GM21447 (cell line): ENCODE measurements at regions not wholly inside any gene's neighbourhood (a gene's known extent, or its start where the extent isn't known, plus 50 kb on each side); places are given as distances from the start of the nearest gene placed in this dataset.
"Not testable (repeated sequence)": the region's sequence is repeated elsewhere in the genome, so short reads cannot be mapped to it uniquely, and the experiment has no call there.

Experiments
- ATAC-seq: cut with Tn5 transposase; IDR thresholded peaks from one replicate; pipeline ENCODE4 v1.9.1; 2021; ENCODE audit not compliant: unreplicated experiment

DNA sequence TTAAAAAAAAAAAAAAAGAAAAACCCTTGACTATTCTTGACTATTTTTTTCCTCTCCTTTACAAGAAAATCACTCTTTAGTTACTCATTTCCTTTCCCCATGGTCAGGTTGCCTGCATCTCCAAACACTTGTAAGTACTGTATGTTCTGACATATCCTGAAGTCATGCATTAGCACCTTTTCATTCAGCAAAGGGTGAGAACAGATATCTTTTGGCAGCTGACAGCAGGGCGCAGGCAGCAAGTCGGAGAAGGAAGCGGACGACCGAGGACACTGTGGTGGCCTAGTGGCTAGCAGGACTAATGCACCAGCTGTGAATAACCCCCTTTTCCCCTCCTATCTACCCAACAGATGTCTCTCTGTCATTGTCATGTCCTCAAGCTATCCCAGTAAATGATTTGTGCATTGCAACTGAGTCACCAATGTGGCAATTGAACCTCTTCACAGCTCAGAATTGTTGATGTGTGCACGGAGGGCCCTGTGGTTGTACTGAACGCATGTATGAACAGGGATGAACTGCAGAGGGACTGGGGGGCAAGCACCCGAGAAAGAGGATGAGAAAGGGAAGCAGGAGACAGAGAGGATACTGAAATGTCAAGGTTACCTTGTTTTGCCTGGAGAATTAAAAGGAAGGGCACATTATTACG lies 996.0 kb upstream of the ARRDC3 start:
- ATAC-seq, result no peak

- ATAC-seq, result no peak
Observed at GRCh38 chr5:92374859-92375258, 991.7 kb upstream of the ARRDC3 start.

DNA sequence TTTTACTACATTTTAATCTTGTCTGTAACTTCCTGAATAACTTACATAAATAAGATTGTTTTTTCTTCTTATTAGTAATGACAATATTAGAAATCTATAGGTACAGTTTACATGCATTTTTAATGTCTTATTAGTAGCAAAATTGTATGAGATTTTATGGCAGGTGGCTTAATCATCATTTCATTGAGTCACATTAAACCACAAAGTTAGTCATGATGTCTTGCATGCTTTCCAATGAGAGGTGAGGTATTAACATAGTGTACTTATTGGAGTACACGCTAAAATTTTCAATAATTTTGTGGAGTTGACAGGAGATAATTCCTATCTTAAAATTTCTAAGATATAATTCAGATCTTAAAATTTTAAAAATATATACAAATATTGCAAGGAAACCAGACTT lies 989.6 kb upstream of the ARRDC3 start:
- no peak for ATAC-seq

GRCh38 chr5:92371889-92372235 lies 988.7 kb upstream of the ARRDC3 start:
- ATAC-seq, result no peak

DNA sequence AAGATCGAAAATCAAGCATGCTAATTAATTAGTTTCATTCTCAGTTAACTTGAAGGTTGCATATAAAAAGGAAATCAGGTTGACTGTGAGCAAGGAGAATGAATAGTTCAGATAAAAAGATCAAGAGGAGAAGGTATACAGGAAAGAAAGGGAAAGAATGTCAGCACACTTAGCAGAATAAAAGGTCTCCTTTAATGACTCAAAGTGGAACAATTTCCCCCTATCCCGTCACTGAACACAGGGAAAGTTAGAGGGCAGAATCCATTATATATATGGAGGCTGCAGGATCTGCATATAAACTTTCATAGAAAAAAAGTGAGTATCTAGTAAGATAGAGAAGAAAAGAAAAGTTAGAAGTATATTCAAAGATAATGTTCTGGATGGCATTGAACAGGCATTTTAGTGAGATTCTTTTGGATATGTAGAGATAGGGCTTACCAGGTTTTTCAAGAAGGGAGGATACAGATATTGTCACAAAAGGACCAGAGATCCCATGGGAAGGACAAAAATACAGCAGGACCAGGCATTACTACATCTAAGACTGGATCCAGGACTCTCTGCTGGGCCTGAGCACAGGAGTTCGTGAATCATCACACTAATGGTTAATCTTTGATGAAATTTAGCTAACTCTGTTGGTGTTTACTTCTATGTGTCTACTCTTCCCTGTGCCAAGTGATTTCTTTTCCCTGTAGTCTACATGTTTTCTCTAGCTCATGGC lies 988.2 kb upstream of the ARRDC3 start:
- no peak for ATAC-seq

DNA sequence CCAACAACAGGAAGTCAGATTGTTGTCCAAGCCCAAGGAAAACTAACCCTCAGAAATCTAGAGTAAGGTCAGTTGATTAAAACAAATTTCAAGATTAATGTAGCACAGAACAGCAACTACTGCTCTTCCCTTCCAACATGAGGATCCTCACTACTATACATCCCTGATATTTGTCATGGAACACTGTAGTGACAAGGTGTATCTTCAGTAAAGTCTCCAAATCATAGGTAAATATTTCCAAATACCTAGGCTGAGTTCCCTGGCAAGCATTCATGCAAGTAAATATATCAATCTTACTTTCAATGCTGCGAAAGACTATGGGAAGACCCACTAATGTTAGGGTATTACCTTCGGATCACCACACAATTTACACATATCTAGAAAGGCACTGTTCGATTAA lies 986.9 kb upstream of the ARRDC3 start:
- no peak for ATAC-seq

GRCh38 chr5:92369587-92369986 lies 986.5 kb upstream of the ARRDC3 start:
- no peak for ATAC-seq

- no peak for ATAC-seq
Observed at GRCh38 chr5:92364986-92365550, 982.0 kb upstream of the ARRDC3 start.

DNA sequence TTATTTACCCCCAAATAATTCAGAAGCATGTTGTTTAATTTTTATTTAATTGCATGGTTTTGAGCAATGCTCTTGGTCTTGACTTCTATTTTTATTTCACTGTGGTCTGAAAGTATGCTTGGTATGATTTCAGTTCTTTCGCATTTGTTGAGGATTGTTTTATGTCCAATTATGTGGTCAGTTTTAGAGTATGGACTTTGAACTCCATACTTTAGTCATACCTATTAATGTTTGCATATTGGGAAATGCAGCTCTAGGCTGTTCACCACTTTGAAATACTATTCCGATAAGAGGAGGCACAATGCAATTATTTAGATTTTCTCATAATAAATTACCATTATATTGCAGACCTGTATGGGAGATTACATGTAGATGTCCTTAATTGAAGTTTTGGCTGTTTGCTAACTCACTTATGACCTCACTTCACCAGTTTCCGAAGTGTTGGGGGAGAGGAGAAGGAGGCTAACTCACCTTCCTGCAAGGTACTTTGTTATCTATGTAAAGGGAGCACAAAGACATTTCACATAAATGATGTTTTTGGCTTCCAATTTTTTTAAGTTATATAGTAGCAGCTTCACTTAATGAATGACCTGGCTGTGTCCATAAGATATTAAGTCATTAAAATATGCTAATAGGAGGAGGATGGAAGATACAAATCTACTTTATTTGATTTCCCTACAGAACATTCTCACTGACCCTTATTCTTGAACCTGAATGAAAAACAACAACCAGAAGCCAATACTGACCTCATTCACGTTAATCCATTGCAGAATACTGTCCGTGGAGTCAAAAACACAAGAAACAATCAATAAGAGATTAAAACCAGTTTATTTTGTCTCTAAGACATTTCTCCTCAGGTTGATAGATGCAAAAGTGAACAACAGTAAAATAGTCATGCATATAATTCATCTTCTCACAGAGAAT lies 970.3 kb upstream of the ARRDC3 start:
- ATAC-seq, result no peak

- ATAC-seq, result no peak
Observed at GRCh38 chr5:92337772-92338234, 954.7 kb upstream of the ARRDC3 start.

- ATAC-seq, result no peak
Observed at GRCh38 chr5:92332039-92332438, 948.9 kb upstream of the ARRDC3 start.

- no peak for ATAC-seq
Observed at GRCh38 chr5:92330365-92330764, 947.2 kb upstream of the ARRDC3 start.

- ATAC-seq, result no peak
Observed at GRCh38 chr5:92329759-92330158, 946.6 kb upstream of the ARRDC3 start.

DNA sequence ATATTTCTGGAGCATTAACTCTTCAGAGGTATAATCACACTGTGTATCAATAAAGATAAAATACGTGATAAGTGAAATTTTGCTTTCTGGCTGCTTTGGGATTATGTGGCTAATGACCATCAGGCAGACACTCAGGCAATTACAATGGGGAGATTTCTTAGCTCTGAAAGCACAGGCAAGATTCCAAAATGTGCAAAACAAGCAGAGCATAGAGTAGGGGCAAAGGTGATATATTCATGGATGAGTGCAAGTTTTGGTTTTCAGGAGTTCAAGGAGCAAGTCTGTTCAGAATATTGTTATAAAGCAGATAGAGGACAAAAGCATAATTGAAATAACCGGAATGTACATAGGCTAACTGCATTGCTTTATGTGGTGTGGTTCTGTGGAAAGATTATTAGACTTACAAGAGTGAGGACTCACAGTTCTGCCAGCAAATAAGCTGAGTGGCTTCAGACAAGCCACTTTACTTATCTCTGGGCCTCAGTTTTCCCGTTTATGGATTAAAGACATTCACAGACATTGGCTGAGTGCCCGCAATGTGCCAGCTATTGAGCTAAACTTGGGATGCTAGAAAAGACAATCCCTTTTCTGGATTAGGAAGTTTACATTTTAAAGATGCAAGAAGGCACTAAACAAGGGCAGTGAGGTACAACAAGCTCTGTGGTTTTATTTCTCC lies 945.6 kb upstream of the ARRDC3 start:
- no peak for ATAC-seq

DNA sequence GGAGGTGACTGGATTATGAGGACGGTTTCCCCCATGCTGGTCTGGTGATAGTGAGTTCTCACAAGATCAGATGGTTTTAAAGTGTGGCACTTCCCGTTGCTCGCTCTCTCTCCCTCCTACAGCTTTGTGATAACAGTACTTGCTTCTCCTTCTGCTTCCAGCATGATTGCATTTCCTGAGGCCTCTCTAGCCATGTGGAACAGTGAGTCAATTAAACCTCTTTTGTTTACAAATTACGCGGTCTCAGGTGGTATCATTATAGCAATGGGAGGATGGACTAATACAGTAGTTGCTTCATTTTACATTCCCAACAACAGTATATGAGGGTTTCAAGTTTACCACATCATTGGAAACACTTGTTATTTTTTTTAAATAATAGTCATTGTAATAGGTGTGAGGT lies 937.3 kb upstream of the ARRDC3 start:
- ATAC-seq, result no peak

DNA sequence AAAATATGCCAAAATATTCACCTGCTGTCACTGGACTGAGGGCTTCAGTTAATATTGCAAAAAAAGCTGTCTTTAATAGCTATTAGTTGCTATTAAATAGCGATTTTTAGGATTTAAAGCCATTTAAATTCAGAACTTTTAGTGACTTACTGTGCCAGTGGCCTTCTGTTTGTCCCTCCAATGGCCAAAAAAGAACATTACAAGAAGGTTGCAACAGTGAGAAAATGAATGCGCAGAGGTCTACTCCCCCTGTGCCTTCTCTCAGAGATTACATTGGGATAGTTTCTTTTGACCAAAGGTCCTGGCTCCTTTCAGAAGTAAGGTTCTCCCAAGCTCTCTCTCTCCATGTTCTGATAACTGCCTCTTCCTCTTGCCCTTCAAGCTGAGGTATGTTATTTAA lies 930.3 kb upstream of the ARRDC3 start:
- no peak for ATAC-seq

DNA sequence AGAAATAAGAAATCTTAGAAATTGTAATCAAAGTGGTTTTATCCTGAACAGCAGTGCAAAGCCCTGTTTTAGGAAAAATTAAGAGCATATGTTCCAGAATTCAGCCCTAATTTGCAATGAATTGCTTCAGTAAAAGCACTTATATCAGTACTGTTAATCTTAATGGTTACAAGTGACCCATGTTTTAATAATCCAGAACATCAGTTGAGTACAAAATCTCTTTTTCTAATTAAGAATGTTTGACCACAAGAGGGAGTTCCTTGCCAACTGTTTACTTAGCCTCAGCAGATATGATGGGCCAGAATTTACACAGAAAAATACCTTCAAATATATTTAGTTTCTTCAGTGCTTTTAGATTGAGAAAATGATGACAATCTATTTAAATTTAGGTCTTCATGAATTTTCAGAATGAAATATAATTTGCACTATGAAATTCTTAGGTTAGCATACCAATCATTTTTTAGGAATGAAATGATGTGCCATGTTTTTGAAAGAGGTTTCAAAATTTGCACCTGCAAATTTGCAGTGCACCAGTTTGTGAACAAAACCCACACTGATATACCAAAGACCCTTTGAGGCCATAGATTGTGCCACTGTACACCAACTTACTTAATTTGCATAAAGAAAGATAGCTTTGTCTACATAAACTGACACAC lies 926.3 kb upstream of the ARRDC3 start:
- no peak for ATAC-seq

DNA sequence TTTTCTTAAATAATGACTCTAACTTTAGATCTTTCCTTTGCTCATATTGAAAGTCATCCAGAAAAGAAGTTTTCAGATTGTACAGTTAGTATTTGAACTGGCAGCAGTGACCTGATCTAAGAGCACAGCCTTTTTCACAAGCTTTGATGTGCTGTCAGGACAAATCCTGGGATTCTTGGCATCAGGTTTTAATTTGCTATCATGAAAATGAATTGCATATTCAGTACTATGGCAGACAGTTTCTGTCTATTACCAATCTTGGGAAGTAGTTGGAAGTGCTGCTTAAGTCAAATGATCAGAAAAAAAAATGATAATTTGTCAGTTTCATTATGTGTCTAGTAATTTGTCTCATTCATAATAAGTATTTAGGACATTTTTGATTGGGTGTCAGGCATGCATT lies 925.6 kb upstream of the ARRDC3 start:
- ATAC-seq, result no peak

- not testable (repeated sequence) for ATAC-seq
Observed at GRCh38 chr5:92302356-92302755, 919.2 kb upstream of the ARRDC3 start.

GRCh38 chr5:92283521-92283920 lies 900.4 kb upstream of the ARRDC3 start:
- ATAC-seq, result no peak
